HG03280 (cell line): ENCODE measurements at regions not wholly inside any gene's neighbourhood (a gene's known extent, or its start where the extent isn't known, plus 50 kb on each side); places are given as distances from the start of the nearest gene placed in this dataset.

ENCODE experiments used
- ATAC-seq: cut with Tn5 transposase; IDR thresholded peaks from one replicate; pipeline ENCODE4 v1.9.1; 2021; ENCODE audit warnings: mild to moderate bottlenecking, moderate library complexity; ENCODE audit not compliant: unreplicated experiment

DNA sequence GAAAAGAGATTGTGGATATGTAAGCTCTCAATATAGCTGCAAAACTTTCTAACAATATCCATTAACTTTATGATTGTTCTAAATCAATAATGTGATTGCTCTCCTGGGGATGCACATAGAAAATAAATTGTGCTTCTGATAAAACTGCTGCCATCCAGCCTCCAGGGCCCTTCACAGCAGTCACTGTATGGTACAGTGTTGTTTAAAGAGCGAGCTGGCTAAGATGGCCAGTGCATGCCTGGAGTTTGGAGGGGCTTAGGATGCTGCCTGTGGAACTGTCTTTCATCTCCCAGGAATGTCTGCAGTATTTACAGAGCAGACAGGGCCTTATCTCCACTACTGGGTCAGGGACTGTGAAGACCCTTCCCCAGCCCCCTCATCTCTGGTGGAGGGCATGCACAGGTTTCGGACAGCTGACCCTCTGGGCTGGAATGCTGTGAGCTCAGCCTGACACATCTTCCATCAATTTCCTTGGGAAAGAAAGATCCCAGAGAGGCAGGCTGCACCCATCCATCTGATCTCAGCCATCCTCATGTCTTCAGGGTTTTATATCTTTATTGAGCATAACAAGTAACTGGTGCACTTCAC, 137.0 kb downstream of the PLPP3 start:
- ATAC-seq, result no peak

DNA sequence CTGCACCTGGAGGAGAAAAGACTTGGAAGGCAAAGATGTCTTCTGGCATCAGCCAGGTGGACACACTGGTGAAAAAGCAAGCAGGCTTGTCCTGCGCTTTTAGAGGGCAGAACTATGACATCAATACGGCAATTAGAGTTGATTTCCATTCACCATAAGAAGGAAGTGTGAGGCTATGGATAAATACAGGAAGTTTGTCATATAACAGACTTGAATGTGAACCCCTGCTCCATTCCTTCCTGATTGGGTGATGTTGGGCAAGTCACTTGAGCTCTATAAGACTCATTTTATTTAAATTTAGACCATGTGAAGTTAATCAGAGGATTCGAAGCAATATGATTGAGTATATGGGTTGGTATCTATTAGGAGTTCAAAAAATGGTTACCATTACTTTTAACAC, 137.8 kb downstream of the PLPP3 start:
- no peak for ATAC-seq

DNA sequence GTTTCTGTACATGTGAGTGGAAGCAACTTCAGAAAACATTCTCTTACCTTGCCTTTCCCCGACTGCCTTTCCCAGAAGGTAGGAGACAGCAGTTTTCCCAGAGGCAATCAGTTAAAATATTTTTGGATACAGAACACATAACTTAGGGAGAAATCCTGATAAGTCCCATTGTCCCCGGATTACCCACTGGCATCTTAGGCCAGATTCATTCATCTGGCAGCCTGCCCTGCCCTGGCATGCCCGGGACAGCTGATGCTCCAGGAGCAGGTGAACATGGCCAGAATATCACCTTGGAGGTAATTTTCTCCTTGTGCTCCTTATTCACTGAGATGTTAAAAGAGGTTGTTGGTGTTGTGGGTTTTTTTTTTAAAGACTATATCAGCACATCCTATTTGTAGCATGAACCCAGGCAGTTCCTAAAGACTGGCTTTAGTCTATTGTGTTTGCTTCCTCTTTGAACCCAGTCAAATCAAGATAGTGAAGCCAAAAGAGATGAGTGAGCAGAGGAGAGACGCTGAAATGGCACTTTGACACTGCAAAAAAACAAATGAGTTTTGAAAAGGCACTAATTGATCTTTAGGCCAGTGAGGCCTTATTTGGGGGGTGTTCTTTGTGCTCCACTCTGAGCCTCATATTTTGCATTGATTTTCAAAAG, 139.6 kb downstream of the PLPP3 start:
- no peak for ATAC-seq

DNA sequence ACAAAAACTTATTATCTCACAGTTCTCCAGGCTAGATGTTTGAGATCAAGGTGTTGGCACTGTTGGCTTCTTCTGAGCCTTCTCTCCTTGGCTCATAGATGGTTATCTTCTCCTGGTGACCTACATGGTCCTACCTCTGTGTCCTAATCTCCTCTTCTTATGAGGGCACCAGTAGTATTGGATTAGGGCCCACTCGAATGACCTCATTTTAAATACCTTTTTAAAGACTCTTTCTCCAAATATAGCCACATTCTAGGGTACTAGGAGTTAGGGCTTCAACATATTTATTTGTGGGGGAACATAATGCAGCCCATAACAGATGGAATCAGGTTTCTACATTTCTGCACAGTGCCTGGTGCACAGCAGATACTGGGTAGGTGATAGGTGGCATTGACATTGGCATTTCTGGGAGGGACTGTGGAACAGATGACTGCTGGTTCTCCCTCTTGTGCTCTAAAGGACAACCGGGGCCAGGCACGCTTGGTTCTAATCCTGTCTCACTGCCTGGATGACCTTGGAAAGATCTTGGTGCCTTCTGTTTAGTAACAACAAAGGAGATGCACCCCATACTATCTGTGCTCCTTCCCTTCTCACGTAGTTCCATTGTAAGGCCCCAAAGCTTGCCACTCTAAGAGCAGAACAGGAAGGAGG, 140.3 kb downstream of the PLPP3 start:
- ATAC-seq, result no peak

DNA sequence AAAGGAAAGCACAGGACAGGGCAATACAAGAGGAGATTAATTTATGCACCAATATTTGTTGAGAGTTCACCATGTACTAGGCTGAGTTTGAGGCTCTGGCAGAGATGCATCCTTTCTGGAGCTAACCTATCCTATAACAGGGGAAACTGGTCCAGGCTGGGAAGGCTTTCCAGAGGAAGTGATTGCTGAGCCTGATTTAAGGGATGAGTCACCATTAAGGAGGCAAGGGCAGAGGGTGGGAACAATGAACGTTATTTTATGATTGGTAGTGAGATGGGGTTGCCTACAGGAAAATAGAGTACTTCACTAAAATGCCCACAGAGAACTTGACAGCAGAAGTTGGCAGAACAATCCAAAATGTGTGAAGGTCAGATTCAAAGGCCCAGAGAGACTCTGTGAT, 141.4 kb downstream of the PLPP3 start:
- no peak for ATAC-seq

DNA sequence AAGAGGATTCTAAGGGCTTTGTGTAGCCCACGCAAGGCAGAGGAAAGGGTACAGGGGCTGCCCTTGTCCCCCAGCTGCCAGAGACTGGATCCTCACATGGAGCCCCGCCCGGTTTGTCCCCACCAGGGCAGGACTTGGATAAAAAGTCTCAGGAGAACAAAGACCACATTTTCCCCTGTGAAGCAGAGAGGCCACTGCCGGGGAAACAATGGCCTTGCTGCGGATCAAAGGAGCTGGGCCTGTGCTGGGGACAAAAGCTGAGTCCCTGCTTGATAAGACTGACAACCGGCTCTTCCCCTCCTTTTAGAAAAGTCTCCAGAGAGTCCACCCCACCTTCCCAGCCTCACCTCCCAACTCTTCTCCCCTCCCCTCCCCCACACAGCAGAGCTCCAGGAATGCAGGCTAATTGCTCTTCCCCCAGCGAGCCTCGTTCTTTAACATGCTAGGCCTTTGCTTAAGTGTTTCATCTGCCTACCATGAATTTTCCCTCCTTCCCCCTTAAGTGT, 142.4 kb downstream of the PLPP3 start:
- no peak for ATAC-seq

DNA sequence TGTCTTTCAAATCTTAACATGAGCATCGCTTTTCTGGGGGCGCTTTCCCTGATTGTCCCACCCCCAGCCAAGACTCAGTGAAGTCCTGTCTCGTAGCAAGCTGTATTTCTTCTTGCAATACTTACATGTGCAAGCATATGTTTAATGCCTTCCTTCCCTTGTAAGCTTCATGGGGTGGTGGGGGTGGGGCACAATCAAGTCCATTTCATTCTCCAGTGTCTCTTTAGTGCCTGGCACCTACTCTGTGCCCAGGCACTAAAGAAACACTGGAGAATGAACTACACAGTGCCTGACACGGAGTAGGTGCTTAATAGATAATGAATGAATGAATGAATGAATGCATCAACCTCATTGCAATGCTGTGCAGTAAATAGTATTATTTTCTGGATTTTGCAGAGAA, 143.1 kb downstream of the PLPP3 start:
- no peak for ATAC-seq

DNA sequence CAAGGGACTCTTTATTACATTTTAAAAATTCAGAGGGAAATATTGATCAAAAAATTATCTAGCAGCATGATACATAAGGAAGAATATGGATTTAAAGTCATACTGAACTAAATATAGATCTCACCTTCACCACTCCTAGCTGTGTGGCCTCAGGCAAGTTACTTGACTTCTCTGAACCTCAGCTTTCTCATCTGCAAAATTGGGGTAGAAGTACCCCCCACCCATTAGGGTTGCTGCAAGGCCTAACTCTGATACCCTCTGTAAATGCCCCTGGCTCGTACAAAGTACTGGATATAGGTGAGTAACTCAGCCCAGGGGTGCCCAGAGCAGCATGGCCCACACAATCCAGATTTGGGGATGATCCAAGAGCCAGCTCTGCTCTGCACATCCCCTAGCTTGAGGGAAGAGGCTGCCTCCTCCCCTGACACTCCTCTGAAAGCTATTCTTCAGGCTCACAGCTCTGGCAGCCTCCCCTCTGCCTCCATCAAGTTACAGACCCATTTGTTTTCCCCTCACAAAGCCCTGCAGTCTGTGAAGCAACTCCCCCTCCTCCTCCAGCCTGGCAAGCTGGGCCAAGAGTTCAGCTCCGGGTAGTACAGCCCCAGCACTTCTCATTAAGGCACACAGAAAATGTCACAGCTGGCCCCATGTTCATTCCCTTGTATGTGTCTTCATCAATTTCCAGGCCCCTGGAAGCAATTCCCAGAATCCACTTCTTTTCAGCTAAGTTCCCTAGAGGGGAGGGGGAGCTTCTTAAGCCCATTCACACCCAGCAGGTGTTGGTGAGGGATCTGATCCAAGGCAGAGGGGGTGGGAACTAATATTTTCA, 143.7 kb downstream of the PLPP3 start:
- no peak for ATAC-seq

DNA sequence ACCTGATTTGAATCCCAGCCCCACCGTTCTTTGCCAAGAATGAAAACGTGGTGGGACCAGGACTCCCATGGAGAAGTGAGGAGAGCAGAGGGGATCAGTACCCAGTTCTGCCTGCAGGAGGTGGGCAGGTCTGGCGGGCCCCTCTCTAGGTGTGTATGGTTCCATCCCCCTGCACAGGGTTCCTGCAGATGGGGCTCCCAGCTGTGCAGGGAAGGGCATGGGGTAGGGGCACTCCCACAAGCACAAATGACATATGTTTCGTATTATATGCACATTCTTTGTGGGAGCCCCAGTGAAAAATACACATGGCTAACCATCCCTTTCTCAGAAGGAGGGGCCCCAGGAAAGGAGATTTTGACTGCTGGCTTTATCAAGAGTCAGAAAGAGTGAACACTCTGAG, 144.6 kb downstream of the PLPP3 start:
- no peak for ATAC-seq

DNA sequence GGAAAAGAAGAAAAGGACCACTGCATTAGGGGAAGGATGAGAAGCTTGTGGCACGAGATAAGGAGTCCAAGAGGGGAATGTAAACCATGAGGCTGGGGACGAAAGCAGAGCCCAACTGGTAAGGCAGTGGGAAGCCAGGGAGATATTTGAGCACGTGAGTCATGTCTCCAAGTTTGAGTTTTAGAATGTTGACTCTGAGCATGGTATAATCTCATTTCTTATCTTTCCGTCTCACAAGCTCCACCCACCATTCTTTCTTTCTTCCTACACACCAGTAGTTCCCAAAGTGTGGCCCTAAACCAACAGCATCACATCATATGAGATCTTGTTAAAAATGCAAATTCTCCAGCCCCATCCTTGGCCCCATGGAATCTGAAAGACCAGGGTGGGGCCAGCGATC, 145.3 kb downstream of the PLPP3 start:
- ATAC-seq, result no peak

DNA sequence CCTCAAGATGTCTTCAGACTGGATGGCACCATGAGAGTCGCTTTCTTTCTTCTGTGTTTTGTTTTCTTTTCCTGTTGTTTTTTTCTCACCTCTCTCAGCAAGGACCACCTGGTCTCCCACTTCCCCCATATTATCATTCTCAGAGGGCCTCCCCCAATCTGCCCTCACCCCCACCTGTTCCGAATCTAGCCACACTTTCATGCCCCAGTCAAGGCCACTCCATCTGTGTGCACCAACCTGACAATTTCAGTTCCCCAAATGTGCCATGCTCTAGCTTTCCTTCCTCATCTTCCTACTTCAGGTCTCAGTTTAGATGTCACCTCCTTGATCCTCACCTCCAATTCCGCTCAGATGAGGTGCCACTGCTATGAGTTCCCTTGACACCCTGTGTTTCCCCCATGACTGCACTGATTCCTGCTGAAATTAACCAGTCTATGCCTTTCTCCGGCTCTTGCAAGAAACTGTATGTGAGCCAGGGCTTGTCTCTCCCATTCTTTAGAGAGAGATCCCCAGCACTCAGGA, 146.2 kb downstream of the PLPP3 start:
- ATAC-seq, result no peak

DNA sequence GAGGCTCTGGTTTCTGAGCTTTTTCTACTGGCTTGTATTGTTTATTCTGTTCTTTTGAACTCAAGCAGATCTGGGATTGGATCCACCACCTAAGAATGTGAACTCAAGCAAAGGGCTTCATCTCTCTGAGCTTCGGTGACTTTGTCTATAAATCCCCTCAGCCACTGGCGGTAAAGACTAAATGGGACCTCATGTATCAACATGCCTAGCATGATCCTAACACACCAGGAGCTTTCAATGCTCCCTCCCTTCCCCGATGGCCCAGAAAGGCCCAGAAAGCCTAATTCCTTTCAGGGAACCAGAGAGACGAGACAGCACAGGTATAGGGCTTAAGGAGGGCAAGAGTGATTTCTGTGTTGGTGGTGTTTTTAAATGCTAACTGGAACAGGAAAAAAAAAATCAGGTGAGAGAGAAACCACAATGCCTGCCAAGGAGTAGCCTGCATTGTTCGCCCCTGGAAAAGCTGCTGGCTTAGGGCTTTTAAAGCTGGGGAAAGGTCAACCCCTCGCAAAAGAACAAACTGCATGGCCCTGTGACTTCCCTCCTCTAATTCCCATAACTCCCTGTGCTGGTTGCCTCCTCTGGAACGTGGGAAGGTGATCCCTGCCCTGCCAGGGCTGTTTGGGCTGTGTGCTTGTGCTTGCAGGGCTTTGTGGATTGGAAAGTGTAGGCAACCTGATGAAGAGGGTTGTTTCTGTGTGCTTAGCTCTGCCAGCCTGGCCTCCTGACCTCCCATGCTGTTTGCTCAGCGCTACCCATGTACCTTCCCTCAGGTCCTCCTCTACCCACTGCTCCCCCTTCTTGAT, 147.0 kb downstream of the PLPP3 start:
- ATAC-seq, result no peak

DNA sequence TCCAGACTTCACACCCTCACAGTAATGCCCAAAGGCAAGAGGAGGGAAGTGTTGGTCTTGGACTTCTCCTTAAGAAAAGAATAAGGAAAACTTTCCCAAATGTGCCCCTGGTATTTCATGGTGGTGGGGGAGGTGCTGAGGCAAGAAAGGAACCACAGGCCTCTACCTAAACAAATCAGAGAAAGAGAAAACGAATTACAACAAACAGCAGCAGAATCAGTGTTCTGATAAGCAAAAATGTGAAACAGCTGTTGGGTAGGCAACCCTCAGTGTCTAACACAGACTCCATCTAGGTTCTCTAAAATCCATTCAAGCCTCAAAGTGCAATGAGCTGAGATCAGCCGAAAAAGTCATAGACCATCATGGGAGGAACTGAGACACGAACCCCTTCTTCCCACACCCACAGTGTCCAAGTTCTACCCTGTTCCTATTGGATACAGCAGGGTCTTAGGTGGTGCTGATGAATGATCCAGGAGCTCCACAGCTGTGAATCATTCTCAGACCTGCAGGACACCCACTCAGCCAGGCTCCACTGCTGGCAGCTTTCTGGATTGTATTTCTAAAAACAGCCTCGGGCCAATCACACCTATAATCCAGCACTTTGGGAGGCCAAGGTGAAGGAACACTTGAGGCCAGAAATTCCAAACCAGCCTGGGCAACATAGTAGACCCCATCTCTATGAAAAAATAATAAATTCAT, 149.1 kb downstream of the PLPP3 start:
- no peak for ATAC-seq

DNA sequence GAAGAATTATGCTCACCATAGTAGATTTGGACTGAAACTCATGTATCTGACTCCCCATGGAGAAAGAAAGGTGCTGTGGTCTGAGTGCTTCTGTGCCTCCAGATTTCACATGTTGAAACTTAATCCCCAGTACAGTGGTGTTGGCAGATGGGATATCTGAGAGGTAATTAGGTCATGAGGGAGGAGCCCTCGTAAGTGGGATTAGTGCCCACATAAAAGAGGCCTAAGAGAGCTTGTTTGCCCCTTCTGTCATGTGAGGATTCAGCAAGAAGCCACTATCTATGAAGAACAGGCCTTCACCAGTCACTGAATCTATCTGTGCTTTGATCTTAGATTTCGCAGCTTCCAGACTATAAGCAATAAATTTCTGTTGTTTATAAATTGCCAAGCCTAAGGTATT, 150.1 kb downstream of the PLPP3 start:
- ATAC-seq, result no peak

DNA sequence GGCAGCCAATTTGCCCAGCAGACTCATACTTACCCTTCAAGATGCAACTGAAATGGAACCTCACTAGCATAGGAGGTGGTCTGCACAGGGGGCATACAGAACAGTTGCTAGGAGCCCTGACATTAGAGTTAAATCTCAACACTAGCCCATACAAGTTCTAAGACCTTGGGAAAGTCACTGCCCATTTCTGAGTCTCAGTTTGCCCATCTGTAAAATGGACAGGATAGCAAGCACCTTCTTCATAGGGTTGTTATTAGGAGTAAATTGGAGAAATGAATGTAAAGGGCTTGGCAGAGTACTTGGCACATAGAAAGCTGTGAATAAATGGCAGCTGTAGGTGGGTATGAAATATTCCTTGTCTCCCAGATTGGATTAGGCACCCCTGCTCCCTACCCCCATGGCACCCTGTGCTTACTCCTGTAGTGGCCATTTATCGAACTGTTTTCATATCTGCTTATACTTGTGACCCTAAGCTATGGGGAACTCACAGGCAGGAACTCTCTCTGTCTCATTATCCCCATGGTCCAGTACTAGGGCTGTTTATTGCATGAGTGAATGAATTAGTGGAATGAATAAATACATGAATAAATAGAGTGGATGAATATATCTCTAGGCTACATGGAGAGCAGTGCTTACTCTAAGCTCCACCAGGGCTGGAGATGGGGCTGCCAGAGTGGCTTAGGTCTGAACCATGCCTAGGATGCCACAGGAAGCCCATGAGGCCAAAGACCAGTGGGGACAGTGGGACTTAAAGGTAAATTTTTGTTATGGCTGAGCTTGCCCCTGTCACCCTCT, 152.6 kb downstream of the PLPP3 start:
- ATAC-seq, result no peak

DNA sequence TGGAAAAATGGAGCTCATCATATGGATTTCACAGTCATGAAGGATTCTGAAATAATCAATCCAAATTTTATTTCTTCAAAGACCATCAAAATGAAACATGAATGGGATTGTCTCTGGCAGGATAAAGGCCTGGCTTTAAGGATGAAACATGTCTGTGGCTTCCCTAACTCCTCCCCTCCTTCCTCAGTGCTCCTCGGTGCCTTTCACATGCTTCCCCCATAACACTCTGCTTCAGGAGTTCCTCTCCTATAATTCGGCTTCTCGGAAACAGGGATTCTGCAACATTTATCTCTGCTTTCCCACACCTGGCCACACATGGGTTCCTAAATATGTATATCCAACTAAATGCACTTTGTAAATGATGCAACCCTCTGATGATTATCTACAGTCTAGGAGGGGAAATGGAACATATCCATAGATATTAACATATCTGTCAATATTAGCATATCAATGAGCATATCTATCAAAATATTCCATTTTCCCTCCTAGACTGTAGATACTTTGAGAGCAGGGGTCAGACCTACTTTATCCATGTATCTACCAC, 153.8 kb downstream of the PLPP3 start:
- no peak for ATAC-seq

DNA sequence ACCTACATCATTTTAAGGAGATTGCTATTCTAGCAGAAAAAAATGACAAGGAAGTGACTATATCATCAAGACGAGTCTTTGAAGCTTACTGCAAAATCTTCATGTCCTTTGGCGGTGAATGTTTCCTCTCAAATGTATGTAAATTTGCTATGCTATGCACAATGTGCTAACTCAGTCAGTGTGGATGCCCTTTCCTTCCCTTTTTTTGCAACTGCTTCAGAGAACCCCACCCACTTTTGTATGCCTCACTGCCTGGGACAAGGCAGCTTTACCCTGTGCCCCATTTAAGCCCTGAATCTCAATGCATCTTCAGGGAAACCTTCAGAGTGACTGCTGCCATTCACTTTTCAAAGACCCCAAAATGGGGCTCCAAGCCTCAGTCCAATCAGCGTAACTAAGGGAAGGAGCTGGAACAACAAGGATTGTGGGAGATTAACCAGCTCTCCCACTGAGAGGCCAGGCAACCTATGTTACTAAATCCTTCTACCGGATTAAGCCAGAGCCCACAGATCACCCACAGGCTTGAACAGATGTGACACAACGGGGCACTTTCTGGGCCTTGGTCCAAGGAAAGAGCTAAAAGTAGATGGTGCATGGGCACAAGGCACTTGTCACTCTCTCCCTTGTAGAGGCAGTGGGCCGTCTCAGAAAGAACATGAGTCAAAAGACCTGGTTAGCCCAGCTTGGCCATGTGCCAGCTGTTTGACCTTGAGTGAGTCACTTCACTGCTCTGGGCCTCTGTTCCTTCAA, 154.4 kb downstream of the PLPP3 start:
- no peak for ATAC-seq

DNA sequence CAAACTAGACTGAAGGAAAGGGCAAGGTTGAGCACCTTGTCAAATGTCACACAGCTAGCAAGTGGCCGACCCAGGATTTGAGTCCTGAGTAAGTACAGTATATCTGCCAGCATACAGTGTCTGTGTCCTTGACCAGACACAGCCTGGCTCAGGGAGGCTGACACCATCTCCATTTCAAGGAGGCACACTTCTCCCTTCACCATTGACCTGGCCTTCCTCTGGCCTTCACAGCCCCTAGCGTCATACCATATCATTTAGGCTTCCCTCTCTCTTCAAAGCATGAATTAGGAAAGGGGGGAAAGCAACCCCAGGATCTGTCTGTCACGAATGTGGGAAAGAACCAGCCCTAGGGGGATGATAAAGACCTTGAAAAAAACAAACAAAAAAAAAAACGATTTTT, 155.6 kb downstream of the PLPP3 start:
- no peak for ATAC-seq
